Smooth muscle cell (in vitro differentiated cells): ENCODE measurements at regions not wholly inside any gene's neighbourhood (a gene's known extent, or its start where the extent isn't known, plus 50 kb on each side); places are given as distances from the start of the nearest gene placed in this dataset.
"Not testable (repeated sequence)": the region's sequence is repeated elsewhere in the genome, so short reads cannot be mapped to it uniquely, and the experiment has no call there.

Experiments
- DNase-seq: peaks from one replicate; lab custom pipeline; 2025; ENCODE audit not compliant: unreplicated experiment; lab: John Stamatoyannopoulos, UW
- H2AFZ ChIP-seq: fragments of 200-600 bp; sonication (generic); 2 replicates; pipeline ENCODE4 v1.6.0; 2016; ENCODE audit warnings: antibody characterized with exemption, low read depth, mild to moderate bottlenecking
- H3F3A ChIP-seq: fragments of 200-600 bp; sonication (generic); 2 replicates; pipeline ENCODE4 v1.6.0; 2017; ENCODE audit warnings: antibody characterized with exemption, low read depth
- H3K27ac ChIP-seq: fragments of 200-600 bp; sonication (generic); 2 replicates; pipeline ENCODE4 v1.5.1; 2016; ENCODE audit warnings: low read depth, mild to moderate bottlenecking
- H3K27me3 ChIP-seq: fragments of 200-600 bp; sonication (generic); 2 replicates; pipeline ENCODE4 v1.6.1; 2016; ENCODE audit warnings: low read depth, mild to moderate bottlenecking
- H3K36me3 ChIP-seq: fragments of 200-600 bp; sonication (generic); 2 replicates; pipeline ENCODE4 v1.5.1; 2016; ENCODE audit warnings: low read depth
- H3K4me1 ChIP-seq: fragments of 200-600 bp; sonication (generic); 2 replicates; pipeline ENCODE4 v1.5.1; 2016; ENCODE audit warnings: low read depth
- H3K4me2 ChIP-seq: fragments of 200-600 bp; sonication (generic); 2 replicates; pipeline ENCODE4 v1.6.0; 2016; ENCODE audit warnings: mild to moderate bottlenecking
- H3K4me3 ChIP-seq: fragments of 200-600 bp; sonication (generic); 2 replicates; pipeline ENCODE4 v1.5.1; 2016; ENCODE audit warnings: mild to moderate bottlenecking
- H3K79me2 ChIP-seq: fragments of 200-600 bp; sonication (generic); 2 replicates; pipeline ENCODE4 v1.6.0; 2016; ENCODE audit warnings: low read depth, mild to moderate bottlenecking
- H3K9ac ChIP-seq: fragments of 200-600 bp; sonication (generic); 2 replicates; pipeline ENCODE4 v1.6.0; 2016; ENCODE audit warnings: low read depth
- H3K9me3 ChIP-seq: fragments of 200-600 bp; sonication (generic); replicated peaks from 2 replicates; pipeline ENCODE4 v1.5.1; 2016; ENCODE audit warnings: low read depth
- H4K20me1 ChIP-seq: fragments of 200-600 bp; sonication (generic); 2 replicates; pipeline ENCODE4 v1.6.0; 2016; ENCODE audit warnings: low read depth
- CTCF ChIP-seq: fragments of 200-600 bp; sonication (generic); IDR thresholded peaks from 2 replicates; pipeline ENCODE4 v1.5.1; 2017; ENCODE audit warnings: borderline replicate concordance, mild to moderate bottlenecking, antibody characterized with exemption; ENCODE audit not compliant: insufficient read depth, poor library complexity, severe bottlenecking
- WGBS: methylation state at CpG from one replicate; pipeline ENCODE4 v1.1.7; 2016; ENCODE audit warnings: low lambda C conversion rate; 5-methylcytosine and 5-hydroxymethylcytosine counted together

GRCh38 chr2:14501061-14501460, 131.5 kb upstream of the LRATD1 start:
- Histone ChIP-seq H3K9me3 (no peaks in the 10 kb centered on the region), H3K27ac (no peak overlapping the region), H3K27me3 (no peaks in the 10 kb centered on the region), H4K20me1 (no peaks in the 10 kb centered on the region), H3K4me3 (no peak overlapping the region), H3K4me2 (no peak overlapping the region), H3K79me2 (no peaks in the 10 kb centered on the region), H3K9ac (no peak overlapping the region), H2AFZ (no peak overlapping the region), H3K36me3 (no peaks in the 10 kb centered on the region), H3F3A (no peaks in the 10 kb centered on the region), H3K4me1 (no peaks in the 10 kb centered on the region)
- no peak for TF ChIP-seq CTCF
- WGBS = 84% methylated on average over 6 of the region's 6 CpGs
- DNase-seq = no peak

GRCh38 chr2:14506955-14507354, 125.6 kb upstream of the LRATD1 start:
- not testable (repeated sequence) for H2AFZ ChIP-seq, H3K27ac ChIP-seq, H3K4me1 ChIP-seq, H3F3A ChIP-seq, H3K4me2 ChIP-seq, H3K79me2 ChIP-seq, H4K20me1 ChIP-seq, DNase-seq, H3K36me3 ChIP-seq, H3K4me3 ChIP-seq, H3K9ac ChIP-seq, H3K9me3 ChIP-seq, H3K27me3 ChIP-seq
- 89% methylated on average over 12 of the region's 12 CpGs for WGBS

GRCh38 chr2:14511541-14511940, 121.0 kb upstream of the LRATD1 start:
- TF ChIP-seq CTCF = no peak
- no peak overlapping the region for H2AFZ ChIP-seq
- H3K4me1 ChIP-seq = peaks cover 9% of the 10 kb centered on the region
- no peaks in the 10 kb centered on the region for H3K36me3 ChIP-seq
- no peak overlapping the region for H3K9ac ChIP-seq
- no peaks in the 10 kb centered on the region for H3F3A ChIP-seq
- H3K79me2 ChIP-seq = no peaks in the 10 kb centered on the region
- H4K20me1 ChIP-seq = no peaks in the 10 kb centered on the region
- no peak overlapping the region for H3K4me3 ChIP-seq
- 66% methylated on average over 4 of the region's 4 CpGs for WGBS
- no peak for DNase-seq
- H3K9me3 ChIP-seq = no peaks in the 10 kb centered on the region
- H3K27ac ChIP-seq = no peak overlapping the region
- no peaks in the 10 kb centered on the region for H3K27me3 ChIP-seq
- H3K4me2 ChIP-seq = no peak overlapping the region

GRCh38 chr2:14513903-14514302, 118.6 kb upstream of the LRATD1 start:
- Histone ChIP-seq H3K4me2 (no peak overlapping the region), H3K9me3 (no peaks in the 10 kb centered on the region), H4K20me1 (no peaks in the 10 kb centered on the region), H3K27me3 (no peaks in the 10 kb centered on the region), H3K4me3 (no peak overlapping the region), H3K79me2 (no peaks in the 10 kb centered on the region), H3K27ac (no peak overlapping the region), H3K9ac (no peak overlapping the region), H2AFZ (no peak overlapping the region), H3K36me3 (no peaks in the 10 kb centered on the region), H3F3A (no peaks in the 10 kb centered on the region), H3K4me1 (peaks cover 9% of the 10 kb centered on the region)
- no peak for DNase-seq
- WGBS = 67% methylated on average over 1 of the region's 1 CpG
- TF ChIP-seq CTCF = no peak
